GM19351 (cell line): ENCODE measurements at regions not wholly inside any gene's neighbourhood (a gene's known extent, or its start where the extent isn't known, plus 50 kb on each side); places are given as distances from the start of the nearest gene placed in this dataset.
A peak's percentile ranks its signal among the peaks of the same experiment; 100 is the strongest.
"Not testable (repeated sequence)": the region's sequence is repeated elsewhere in the genome, so short reads cannot be mapped to it uniquely, and the experiment has no call there.

Source experiments
- ATAC-seq: cut with Tn5 transposase; IDR thresholded peaks from one replicate; pipeline ENCODE4 v1.9.1; 2021; ENCODE audit warnings: mild to moderate bottlenecking, moderate library complexity; ENCODE audit not compliant: unreplicated experiment

DNA sequence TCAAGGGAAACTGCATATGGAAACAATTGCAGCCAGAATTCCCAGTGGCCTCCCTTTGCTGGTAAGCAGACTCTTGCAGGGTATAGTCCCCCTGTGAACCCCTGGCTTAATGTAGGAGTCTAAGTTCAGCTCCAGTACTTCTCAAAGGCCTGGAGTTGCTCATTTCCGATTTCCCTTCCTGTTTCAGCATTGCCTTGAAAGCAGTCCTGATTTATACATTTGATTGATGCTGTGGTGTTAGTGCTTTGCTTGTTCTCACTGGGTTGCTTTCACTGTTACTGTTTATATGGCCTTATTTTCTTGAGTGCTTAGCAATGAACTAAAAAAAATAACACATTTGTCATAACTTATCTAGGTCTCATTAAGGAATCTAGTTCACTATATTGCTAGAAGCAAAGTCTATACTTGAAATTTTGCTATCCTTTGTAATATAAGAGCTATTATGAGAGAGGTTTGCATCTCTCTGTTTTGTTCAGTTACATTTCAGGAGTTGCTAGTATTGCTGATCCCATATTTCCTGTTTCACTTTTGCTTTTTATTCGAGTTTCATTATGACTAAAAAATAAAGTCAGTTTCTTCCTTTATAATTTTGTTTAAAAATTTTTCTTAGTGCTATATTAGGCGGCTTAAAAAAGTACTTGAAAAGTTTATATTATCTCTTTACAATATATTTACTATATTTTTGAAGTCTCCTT lies 122.4 kb upstream of the NMUR2 start:
- ATAC-seq = peak; percentile 75

GRCh38 chr5:152529440-152529839 lies 124.4 kb upstream of the NMUR2 start:
- no peak for ATAC-seq

DNA sequence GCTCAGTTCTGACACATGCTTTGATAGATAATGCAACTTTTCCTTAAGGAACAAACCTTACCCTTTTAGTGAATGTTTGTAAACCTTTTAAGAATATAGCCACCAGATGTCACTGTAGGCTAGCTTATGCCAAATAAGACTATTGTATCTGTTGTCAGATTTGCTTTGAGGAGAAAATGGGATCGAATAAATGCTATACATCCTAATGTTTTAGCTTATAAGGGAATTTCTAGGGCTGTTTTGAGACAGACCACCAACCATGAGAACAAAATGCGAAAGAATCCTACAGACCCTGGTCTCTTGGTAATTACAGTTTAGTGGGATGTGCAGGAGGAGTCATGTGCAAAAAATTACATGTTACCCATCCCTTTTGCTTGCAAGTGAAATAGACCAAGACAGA lies 127.6 kb upstream of the NMUR2 start:
- ATAC-seq = no peak

DNA sequence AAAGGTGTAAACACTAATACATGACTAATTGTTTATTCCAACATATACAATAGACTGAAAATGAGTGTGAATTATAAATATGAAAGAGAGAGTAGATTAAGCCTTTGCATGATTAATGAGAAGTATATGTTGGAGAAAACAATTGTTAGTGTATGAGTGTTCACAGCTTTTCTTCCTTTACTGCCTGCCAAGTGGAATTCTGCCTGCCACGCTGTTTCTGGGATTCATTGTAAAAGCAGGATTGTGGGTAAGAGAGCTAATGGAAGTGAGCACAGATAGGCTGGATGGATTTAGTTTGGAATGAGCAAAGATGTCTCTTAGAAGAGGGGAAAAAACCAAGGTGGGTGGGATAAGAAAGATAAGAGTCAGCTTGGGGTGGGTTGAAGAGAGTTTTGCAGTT lies 129.6 kb upstream of the NMUR2 start:
- no peak for ATAC-seq

- ATAC-seq = no peak
Measured at GRCh38 chr5:152542741-152543140, 137.7 kb upstream of the NMUR2 start.

- ATAC-seq = no peak
Measured at GRCh38 chr5:152546493-152546892, 141.4 kb upstream of the NMUR2 start.

- ATAC-seq = no peak
Measured at GRCh38 chr5:152547202-152547601, 142.1 kb upstream of the NMUR2 start.

GRCh38 chr5:152549709-152550108 lies 144.6 kb upstream of the NMUR2 start:
- ATAC-seq = no peak

DNA sequence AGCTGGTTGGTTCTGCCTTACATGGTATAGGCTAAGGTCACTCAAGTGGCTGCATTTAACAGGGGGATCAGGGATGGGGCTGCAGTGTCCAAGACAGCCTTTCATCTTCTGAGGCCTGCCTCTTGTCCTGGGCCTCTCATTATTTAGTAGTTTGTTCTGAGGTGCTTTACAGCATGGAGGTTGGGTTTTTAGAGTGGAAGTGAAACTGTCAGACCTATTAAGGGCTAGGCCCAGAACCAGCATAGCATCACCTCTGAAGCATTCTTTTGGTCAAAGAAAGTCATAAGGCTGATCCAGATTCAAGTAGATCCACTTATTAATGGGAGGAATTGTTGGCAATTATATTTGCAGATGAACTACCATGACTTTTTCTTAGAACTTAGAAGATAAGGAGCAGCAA lies 146.0 kb upstream of the NMUR2 start:
- ATAC-seq = peak; percentile 82

GRCh38 chr5:152556784-152557183 lies 151.7 kb upstream of the NMUR2 start:
- no peak for ATAC-seq

- peak; percentile 87 for ATAC-seq
Measured at GRCh38 chr5:152560512-152561137, 155.5 kb upstream of the NMUR2 start.

- ATAC-seq = no peak
Measured at GRCh38 chr5:152568016-152568415, 162.9 kb upstream of the NMUR2 start.

- no peak for ATAC-seq
Measured at GRCh38 chr5:152572812-152573211, 167.7 kb upstream of the NMUR2 start.

GRCh38 chr5:152584103-152584502 lies 179.0 kb upstream of the NMUR2 start:
- no peak for ATAC-seq

GRCh38 chr5:152592416-152592815 lies 187.3 kb upstream of the NMUR2 start:
- no peak for ATAC-seq

- ATAC-seq = peak; percentile 62
Measured at GRCh38 chr5:152593388-152593787, 188.3 kb upstream of the NMUR2 start.

DNA sequence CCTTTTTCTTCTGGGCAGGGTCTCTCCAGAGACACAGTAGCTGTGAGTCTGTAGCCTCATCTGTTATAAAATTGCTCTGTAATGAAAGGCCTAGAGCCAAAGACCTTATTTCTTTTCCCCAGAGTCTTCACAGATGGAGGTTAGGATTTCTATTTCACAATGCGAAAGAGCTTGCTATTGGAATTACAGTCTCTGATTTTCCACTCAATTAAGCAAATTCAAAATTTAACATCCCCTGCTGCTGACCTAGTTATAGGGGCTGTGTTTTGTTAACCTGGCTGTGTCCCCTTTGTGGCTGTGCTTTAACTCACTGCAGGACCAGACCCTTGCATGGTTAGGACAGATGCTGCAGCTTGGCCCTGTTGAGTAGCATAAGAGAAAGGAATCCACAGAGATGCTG lies 190.3 kb upstream of the NMUR2 start:
- no peak for ATAC-seq

DNA sequence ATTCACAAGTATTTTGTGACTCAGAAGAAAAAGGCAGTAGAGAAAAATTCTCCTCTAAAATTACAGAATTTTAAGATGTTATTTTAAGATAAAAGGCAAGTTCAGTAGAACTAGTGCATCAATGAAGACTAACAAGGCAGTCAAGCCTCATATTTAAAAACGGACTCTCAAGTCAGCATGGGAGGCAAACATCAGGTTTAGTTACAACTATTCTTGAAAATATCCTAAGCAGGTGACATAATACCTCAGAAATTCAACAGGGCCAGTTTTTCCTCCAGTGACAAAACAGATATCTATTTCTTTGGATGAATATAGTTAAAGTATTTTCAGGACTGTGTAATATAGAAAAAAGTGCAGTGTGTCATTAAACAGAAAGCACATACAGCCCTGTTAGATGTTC lies 194.0 kb upstream of the NMUR2 start:
- no peak for ATAC-seq

GRCh38 chr5:152601806-152602732 lies 197.0 kb upstream of the NMUR2 start:
- no peak for ATAC-seq

DNA sequence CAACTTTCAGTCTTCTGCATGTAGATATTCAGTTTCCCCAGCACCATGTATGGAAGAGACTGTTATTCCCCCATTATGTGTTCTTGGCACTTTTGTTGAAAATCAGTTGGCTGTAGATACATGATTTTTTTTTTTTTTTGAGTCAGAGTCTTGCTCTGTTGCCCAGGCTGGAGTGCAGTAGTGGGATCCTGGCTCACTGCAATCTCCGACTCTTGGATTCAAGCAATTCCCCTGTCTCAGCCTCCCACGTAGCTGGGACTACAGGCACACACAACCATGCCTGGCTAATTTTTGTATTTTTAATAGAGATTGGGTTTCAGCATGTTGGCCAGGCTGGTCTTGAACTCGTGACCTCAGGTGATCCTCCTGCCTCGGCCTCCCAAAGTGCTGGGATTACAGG lies 201.0 kb upstream of the NMUR2 start:
- not testable (repeated sequence) for ATAC-seq

DNA sequence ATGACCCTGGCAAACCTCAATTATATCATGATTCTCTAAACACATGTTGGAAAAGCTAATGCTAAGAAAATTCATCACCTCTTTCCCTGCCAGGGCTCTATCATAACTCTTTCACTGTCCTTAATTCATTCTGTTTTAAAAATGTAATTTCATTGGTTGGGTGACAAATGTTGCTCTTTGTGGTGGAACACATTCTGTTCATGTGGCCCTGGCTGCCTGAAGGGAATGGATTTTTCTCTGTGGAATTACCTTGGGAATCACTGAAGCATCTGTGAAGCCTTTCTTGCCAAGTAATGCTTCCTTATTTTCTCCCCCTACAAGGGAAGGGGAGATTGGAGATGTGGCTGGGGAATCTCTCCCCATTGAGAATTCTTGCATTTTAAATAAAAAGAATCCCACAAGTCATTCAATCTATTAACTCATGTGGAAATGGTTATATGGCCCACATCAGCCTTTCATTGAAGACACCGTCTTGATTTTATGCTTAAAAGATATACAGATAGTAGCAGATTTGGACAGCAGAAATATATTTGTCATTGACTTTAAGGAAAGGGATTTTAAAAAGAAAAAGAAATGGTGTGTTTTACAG lies 201.8 kb upstream of the NMUR2 start:
- no peak for ATAC-seq
